ENCODE measurements at regions not wholly inside any gene's neighbourhood (a gene's known extent, or its start where the extent isn't known, plus 50 kb on each side); places are given as distances from the start of the nearest gene placed in this dataset.

DNA sequence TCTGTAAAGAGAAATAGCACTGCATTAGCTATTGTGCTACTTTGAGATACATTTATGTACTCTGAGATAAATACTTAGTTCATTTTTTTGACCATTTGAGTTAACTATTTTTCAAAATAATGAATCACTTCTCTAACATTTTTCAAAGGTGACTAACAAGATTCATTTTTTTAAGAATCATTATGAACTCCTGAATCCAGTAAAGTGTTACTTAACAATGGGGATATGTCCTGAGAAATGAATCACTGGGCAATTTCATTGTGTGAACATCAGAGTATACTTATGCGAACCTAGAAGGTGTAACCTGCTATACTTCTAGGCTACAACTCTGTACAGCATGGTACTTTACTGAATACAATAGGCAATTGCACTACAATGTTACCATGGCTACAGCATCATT, 355.8 kb downstream of the ARL6IP6 start:
- TF ChIP-seq, protein P1, sequence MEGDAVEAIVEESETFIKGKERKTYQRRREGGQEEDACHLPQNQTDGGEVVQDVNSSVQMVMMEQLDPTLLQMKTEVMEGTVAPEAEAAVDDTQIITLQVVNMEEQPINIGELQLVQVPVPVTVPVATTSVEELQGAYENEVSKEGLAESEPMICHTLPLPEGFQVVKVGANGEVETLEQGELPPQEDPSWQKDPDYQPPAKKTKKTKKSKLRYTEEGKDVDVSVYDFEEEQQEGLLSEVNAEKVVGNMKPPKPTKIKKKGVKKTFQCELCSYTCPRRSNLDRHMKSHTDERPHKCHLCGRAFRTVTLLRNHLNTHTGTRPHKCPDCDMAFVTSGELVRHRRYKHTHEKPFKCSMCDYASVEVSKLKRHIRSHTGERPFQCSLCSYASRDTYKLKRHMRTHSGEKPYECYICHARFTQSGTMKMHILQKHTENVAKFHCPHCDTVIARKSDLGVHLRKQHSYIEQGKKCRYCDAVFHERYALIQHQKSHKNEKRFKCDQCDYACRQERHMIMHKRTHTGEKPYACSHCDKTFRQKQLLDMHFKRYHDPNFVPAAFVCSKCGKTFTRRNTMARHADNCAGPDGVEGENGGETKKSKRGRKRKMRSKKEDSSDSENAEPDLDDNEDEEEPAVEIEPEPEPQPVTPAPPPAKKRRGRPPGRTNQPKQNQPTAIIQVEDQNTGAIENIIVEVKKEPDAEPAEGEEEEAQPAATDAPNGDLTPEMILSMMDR (IDR thresholded peaks at IDR 0.05; ENCODE audit: low read length), result no peak
- TF ChIP-seq EZH2 (optimal IDR thresholded peaks at IDR 0.05; ENCODE audit: low read depth, low read length) (no peak), EZH2phosphoT487 (IDR thresholded peaks at IDR 0.05; ENCODE audit: low read length) (no peak)

Data from MM.1S (cell line).